ENCODE measurements at regions not wholly inside any gene's neighbourhood (a gene's known extent, or its start where the extent isn't known, plus 50 kb on each side); places are given as distances from the start of the nearest gene placed in this dataset.

DNA sequence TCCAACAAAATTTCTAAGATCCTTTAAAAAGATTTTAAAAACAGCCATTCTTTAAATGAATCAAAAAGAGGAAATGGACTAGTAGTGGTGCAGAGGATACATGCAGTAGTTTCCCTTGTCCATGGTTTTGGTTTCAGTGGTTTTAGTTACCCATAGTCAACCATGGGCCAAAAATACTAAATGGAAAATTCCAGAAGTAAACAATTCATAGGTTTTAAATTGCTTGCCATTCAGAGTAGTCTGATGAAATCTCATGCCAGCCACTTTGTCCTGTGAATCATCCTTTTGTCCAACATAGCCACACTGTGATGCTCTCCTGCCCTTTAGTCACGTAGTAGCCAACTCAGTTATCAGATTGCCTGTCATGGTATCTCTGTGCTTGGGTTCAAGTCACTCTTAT is 286.1 kb downstream of the ANXA1 start:
- TF ChIP-seq, protein P1, sequence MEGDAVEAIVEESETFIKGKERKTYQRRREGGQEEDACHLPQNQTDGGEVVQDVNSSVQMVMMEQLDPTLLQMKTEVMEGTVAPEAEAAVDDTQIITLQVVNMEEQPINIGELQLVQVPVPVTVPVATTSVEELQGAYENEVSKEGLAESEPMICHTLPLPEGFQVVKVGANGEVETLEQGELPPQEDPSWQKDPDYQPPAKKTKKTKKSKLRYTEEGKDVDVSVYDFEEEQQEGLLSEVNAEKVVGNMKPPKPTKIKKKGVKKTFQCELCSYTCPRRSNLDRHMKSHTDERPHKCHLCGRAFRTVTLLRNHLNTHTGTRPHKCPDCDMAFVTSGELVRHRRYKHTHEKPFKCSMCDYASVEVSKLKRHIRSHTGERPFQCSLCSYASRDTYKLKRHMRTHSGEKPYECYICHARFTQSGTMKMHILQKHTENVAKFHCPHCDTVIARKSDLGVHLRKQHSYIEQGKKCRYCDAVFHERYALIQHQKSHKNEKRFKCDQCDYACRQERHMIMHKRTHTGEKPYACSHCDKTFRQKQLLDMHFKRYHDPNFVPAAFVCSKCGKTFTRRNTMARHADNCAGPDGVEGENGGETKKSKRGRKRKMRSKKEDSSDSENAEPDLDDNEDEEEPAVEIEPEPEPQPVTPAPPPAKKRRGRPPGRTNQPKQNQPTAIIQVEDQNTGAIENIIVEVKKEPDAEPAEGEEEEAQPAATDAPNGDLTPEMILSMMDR (IDR thresholded peaks at IDR 0.05; ENCODE audit: low read length): no peak
- no peak for TF ChIP-seq EZH2 (IDR thresholded peaks at IDR 0.05; ENCODE audit: borderline replicate concordance, low read length)
